ENCODE measurements at regions not wholly inside any gene's neighbourhood (a gene's known extent, or its start where the extent isn't known, plus 50 kb on each side); places are given as distances from the start of the nearest gene placed in this dataset.
A peak's percentile ranks its signal among the peaks of the same experiment; 100 is the strongest.

- H3K4me1 ChIP-seq (ENCODE audit: insufficient read depth, low read length, poor library complexity, severe bottlenecking): no peaks in the 10 kb centered on the region
- no peaks in the 10 kb centered on the region for H3K79me2 ChIP-seq (ENCODE audit: insufficient read depth, low read length)
- H3K4me3 ChIP-seq (ENCODE audit: low read length, poor library complexity, severe bottlenecking): no peak overlapping the region
- no peaks in the 10 kb centered on the region for H3K36me3 ChIP-seq (ENCODE audit: insufficient read depth, low read length)
- no peak overlapping the region for H3K9ac ChIP-seq (ENCODE audit: low read depth, low read length, poor library complexity, severe bottlenecking)
- no peaks in the 10 kb centered on the region for H3F3A ChIP-seq (ENCODE audit: low read depth)
- no peaks in the 10 kb centered on the region for H3K9me3 ChIP-seq (ENCODE audit: insufficient read depth, low read depth, low read length)
- H3K4me2 ChIP-seq (ENCODE audit: low read depth, low read length, poor library complexity, severe bottlenecking): no peak overlapping the region
- TF ChIP-seq CTCF (conservative IDR thresholded peaks at IDR 0.05; ENCODE audit: low read length) (no peak), EZH2phosphoT487 (IDR thresholded peaks at IDR 0.05; ENCODE audit: borderline replicate concordance) (no peak)
- H2AFZ ChIP-seq (ENCODE audit: low read length): no peak overlapping the region
- no peaks in the 10 kb centered on the region for H3K9me2 ChIP-seq (replicated peaks; ENCODE audit: low read depth, low read length)
- H3K27me3 ChIP-seq (ENCODE audit: insufficient read depth, low read length, poor library complexity, severe bottlenecking): no peaks in the 10 kb centered on the region
- no peaks in the 10 kb centered on the region for H4K20me1 ChIP-seq (ENCODE audit: insufficient read depth, low read length, poor library complexity, severe bottlenecking)
Measured at GRCh38 chr19:28880735-28881401, 332.1 kb downstream of the UQCRFS1 start.

GRCh38 chr19:28878862-28879566 lies 333.9 kb downstream of the UQCRFS1 start:
- no peak overlapping the region for H2AFZ ChIP-seq (ENCODE audit: low read length)
- TF ChIP-seq CTCF (conservative IDR thresholded peaks at IDR 0.05; ENCODE audit: low read length): peak; percentile 73
- no peak for TF ChIP-seq EZH2phosphoT487 (IDR thresholded peaks at IDR 0.05; ENCODE audit: borderline replicate concordance)
- no peaks in the 10 kb centered on the region for H3K27me3 ChIP-seq (ENCODE audit: insufficient read depth, low read length, poor library complexity, severe bottlenecking)
- H3K4me2 ChIP-seq (ENCODE audit: low read depth, low read length, poor library complexity, severe bottlenecking): no peak overlapping the region
- no peaks in the 10 kb centered on the region for H3K4me1 ChIP-seq (ENCODE audit: insufficient read depth, low read length, poor library complexity, severe bottlenecking)
- no peaks in the 10 kb centered on the region for H3K36me3 ChIP-seq (ENCODE audit: insufficient read depth, low read length)
- no peaks in the 10 kb centered on the region for H3F3A ChIP-seq (ENCODE audit: low read depth)
- H3K9ac ChIP-seq (ENCODE audit: low read depth, low read length, poor library complexity, severe bottlenecking): no peak overlapping the region
- H3K9me3 ChIP-seq (ENCODE audit: insufficient read depth, low read depth, low read length): no peaks in the 10 kb centered on the region
- H4K20me1 ChIP-seq (ENCODE audit: insufficient read depth, low read length, poor library complexity, severe bottlenecking): no peaks in the 10 kb centered on the region
- no peaks in the 10 kb centered on the region for H3K9me2 ChIP-seq (replicated peaks; ENCODE audit: low read depth, low read length)
- H3K79me2 ChIP-seq (ENCODE audit: insufficient read depth, low read length): no peaks in the 10 kb centered on the region
- H3K4me3 ChIP-seq (ENCODE audit: low read length, poor library complexity, severe bottlenecking): no peak overlapping the region

- Histone ChIP-seq H3K9me3 (ENCODE audit: insufficient read depth, low read depth, low read length) (no peaks in the 10 kb centered on the region), H3K27me3 (ENCODE audit: insufficient read depth, low read length, poor library complexity, severe bottlenecking) (no peaks in the 10 kb centered on the region)
- no peak for TF ChIP-seq EZH2phosphoT487 (IDR thresholded peaks at IDR 0.05; ENCODE audit: borderline replicate concordance)
- TF ChIP-seq CTCF (conservative IDR thresholded peaks at IDR 0.05; ENCODE audit: low read length): no peak
Measured at GRCh38 chr19:28876609-28877123, 336.3 kb downstream of the UQCRFS1 start.

More at GRCh38 chr19:28876609-28877123, 336.3 kb downstream of the UQCRFS1 start:
- Histone ChIP-seq H3K79me2 (ENCODE audit: insufficient read depth, low read length) (no peaks in the 10 kb centered on the region), H4K20me1 (ENCODE audit: insufficient read depth, low read length, poor library complexity, severe bottlenecking) (no peaks in the 10 kb centered on the region), H3K9ac (ENCODE audit: low read depth, low read length, poor library complexity, severe bottlenecking) (no peak overlapping the region), H2AFZ (ENCODE audit: low read length) (no peak overlapping the region), H3F3A (ENCODE audit: low read depth) (no peaks in the 10 kb centered on the region), H3K4me3 (ENCODE audit: low read length, poor library complexity, severe bottlenecking) (no peak overlapping the region), H3K9me2 (replicated peaks; ENCODE audit: low read depth, low read length) (no peaks in the 10 kb centered on the region), H3K4me2 (ENCODE audit: low read depth, low read length, poor library complexity, severe bottlenecking) (no peak overlapping the region), H3K4me1 (ENCODE audit: insufficient read depth, low read length, poor library complexity, severe bottlenecking) (no peaks in the 10 kb centered on the region), H3K36me3 (ENCODE audit: insufficient read depth, low read length) (no peaks in the 10 kb centered on the region)

Measured in Loucy (cell line).